ENCODE measurements at regions not wholly inside any gene's neighbourhood (a gene's known extent, or its start where the extent isn't known, plus 50 kb on each side); places are given as distances from the start of the nearest gene placed in this dataset.

GRCh38 chr22:49659281-49659923 is 168.3 kb downstream of the BRD1 start:
- no peak for DNase-seq (ENCODE audit: low read depth)

DNA sequence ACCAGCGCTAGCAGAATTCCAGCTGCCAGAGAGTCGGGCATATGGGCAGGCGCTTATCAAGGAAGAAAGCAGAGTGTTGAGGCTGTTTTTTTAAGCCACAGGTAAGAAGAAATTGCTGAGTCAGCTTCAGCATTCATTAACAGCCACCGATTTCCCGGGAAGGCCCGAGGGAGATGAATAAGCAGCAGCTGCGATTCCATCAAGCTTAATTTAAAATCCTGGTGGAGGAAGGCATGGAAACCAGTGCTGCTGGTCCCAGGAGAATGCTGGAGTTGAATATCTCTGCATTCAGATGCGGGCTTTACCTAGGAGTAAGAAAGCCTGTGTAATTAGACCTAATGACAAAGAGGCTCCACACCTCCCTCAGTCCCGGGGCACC is 168.8 kb downstream of the BRD1 start:
- DNase-seq (ENCODE audit: low read depth) = no peak

GRCh38 chr22:49657974-49658590 is 169.6 kb downstream of the BRD1 start:
- DNase-seq (ENCODE audit: low read depth) = no peak

- peak; percentile 54 for DNase-seq (ENCODE audit: low read depth)
Measured at GRCh38 chr22:49657275-49657973, 170.2 kb downstream of the BRD1 start.

- DNase-seq (ENCODE audit: low read depth) = peak; percentile 16
Measured at GRCh38 chr22:49656883-49657274, 170.8 kb downstream of the BRD1 start.

GRCh38 chr22:49656291-49656851 is 171.3 kb downstream of the BRD1 start:
- no peak for DNase-seq (ENCODE audit: low read depth)

GRCh38 chr22:49655168-49655812 is 172.4 kb downstream of the BRD1 start:
- DNase-seq (ENCODE audit: low read depth) = no peak

DNA sequence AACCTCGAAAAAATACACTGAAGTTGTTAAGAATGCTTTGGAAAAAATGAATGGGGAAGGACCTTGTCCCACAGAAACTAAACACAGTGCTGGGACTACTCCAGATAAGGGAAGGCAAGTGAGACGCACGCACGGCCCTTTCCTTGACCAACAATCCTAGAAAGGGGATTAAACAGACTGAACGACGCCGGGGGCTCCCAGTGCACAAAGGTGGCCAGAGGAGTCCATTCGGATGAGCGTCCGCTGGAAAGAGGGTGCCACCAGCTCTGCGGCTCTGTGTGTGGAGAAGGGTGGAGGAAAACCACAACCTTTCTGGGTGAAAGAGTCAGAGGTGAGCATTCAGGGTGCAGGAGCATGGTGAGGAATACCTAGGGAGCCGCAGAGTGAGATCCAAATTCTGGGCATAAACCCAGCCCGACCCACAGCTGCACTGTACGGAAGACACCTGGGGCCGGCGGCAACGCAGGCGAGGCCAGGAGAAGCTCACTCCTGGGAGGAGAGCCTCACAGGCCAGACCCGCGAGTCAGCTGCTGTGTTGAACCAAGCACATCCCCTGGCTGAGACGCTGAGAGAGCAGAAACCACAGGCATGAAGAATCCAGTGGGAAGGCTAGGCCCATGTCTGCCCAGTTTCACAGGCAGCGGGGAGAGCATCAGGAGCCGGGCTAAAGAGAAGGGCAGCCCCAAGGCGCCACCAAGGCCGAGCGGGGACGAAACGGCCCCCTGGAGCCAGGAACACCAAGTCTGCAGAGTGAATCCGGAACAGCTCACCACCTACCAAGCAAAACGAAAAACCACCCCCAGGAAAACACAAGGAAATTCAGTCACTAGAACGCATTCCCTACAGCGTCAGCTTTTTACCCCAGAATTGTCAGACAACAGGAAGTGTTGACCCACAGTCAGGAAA is 177.1 kb downstream of the BRD1 start:
- no peak for DNase-seq (ENCODE audit: low read depth)

GRCh38 chr22:49649166-49650068 is 178.3 kb downstream of the BRD1 start:
- DNase-seq (ENCODE audit: low read depth) = no peak

GRCh38 chr22:49648053-49648452 is 179.6 kb downstream of the BRD1 start:
- DNase-seq (ENCODE audit: low read depth) = no peak

DNA sequence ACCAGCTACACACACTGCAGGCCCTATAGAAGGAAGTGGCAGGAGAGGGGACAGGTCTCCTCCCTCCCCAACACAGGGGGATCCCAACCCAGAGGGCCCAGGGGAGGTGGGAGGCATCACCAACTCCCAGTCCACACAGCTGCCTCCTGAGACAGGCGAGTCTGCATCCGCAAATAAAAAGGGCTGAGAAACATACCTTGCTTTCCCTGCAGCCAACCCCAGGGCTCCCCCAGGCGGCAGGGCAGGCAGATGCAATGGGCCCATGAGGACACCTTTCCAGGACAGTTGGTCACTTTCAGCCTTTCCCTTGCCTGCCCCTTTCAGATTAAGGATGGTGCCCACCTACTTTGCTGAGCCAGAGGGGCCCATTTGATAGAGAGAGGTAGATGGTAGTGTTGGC is 180.0 kb downstream of the BRD1 start:
- DNase-seq (ENCODE audit: low read depth) = no peak

- no peak for DNase-seq (ENCODE audit: low read depth)
Measured at GRCh38 chr22:49646876-49647275, 180.8 kb downstream of the BRD1 start.

GRCh38 chr22:49645791-49646550 is 181.7 kb downstream of the BRD1 start:
- DNase-seq (ENCODE audit: low read depth) = no peak

DNA sequence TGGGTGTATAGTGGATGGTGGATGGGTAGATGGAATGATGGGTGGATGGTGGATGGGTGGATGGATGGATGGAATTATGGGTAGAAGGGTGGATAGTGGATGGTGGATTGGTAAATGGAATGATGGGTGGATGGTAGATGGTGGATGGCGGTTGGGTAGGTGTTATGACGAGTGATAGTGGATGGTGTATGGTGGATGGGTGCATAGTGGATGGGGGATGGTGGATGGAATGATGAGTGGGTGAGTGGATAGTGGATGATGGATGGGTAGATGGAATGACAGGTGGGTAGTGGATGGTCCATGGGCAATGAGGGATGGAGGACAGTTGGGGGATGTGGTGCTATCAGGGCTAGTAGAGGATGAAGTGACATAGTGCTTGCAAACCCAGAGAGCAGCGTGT is 182.4 kb downstream of the BRD1 start:
- no peak for DNase-seq (ENCODE audit: low read depth)

DNA sequence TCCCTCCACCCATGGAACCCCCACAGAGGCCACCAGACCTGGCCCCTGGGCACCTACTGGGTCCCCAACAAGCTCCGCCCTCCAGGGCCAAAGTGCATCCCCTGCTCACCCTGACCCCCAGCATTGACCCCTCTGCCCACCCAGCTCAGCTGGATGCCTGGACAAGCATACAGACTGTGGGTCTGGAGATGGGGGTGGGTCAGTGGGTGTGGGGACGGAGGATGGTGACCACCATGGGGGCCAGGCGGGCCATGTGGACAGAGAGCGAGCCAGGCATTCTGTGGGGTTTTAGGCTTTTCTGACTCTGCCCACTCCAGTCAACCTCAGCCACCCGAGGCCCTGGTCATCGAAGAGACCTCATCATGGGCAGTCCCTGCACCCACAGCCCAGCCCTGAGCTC is 183.7 kb downstream of the BRD1 start:
- no peak for DNase-seq (ENCODE audit: low read depth)

DNA sequence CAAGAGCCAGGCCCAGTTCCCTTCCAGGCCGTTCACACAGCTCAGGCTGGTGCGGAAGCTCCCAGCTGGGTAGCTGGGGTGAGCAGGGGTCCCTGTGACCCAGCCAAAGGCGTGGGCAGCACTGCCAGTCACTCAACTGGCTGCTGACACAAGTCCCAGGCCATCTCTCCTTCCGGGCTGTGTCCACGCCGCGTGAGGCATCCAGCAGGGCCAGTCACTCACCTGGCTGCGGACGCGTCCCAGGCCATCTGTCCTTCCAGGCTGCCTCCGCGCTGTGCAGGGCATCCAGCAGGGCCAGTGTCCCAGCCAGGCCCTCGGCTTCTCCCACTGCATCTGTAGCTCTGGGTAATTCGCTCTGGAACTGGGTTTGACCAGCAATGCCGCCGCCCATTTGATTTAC is 184.2 kb downstream of the BRD1 start:
- DNase-seq (ENCODE audit: low read depth) = no peak

DNA sequence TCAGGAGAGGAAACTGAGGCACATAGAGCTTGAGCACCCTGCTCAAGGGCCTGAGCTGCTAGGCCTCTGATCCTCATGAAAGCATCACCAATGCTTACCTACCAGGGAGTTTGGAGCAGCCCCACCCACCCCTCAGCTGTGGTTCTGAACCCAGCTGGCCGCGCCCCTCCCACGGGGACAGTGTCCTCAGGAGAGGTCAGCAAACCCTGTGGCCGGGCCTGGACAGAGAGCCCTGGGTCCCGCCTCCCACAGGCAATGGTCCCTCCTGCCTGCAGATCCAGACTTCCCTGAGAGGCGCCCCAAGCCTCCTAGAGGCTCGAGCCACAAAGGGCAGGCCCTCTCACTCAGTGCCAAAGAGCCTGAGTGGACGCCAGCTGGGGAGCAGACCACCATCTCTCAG is 184.9 kb downstream of the BRD1 start:
- no peak for DNase-seq (ENCODE audit: low read depth)

DNA sequence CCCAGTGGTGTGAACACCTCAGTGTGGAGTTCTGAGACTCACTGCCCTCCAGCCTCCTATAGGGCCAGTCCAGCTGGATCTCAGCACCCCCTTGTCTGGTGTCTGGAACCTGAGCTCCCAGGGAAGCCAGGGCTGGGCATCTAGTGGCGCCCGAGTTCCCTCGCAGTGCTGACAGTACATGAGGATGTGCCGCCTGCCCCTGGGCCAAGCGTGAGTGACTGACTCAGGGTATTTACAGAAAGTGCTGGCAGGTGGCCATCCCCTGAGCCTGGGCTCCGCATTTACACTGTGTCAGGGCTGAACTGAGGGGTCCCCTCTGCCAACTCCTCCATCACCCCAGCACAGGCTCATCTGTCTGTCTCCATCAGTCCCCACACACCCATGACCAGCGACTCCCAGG is 185.3 kb downstream of the BRD1 start:
- no peak for DNase-seq (ENCODE audit: low read depth)

- no peak for DNase-seq (ENCODE audit: low read depth)
Measured at GRCh38 chr22:49641770-49642313, 185.8 kb downstream of the BRD1 start.

Measured in activated T-helper 1 cell treated with Interleukin-2 at 50 U/mL for 16 hours (primary cell).